Osteoblast (primary cell): ENCODE measurements at regions not wholly inside any gene's neighbourhood (a gene's known extent, or its start where the extent isn't known, plus 50 kb on each side); places are given as distances from the start of the nearest gene placed in this dataset.
A peak's percentile ranks its signal among the peaks of the same experiment; 100 is the strongest.

Experiments
- DNase-seq: peaks from one replicate; pipeline ENCODE4 v3.0.0; 2011; ENCODE audit warnings: low spot score, mixed read lengths; ENCODE audit not compliant: insufficient read length; ENCODE audit errors: missing footprints
- H2AFZ ChIP-seq: 2 replicates; pipeline ENCODE4 v1.6.0; 2011; ENCODE audit warnings: mild to moderate bottlenecking, low read length
- H3K27ac ChIP-seq: 2 replicates; pipeline ENCODE4 v1.5.1; 2011; ENCODE audit warnings: mild to moderate bottlenecking, low read depth, low read length, moderate library complexity
- H3K27me3 ChIP-seq: 2 replicates; pipeline ENCODE4 v1.6.0; 2012; ENCODE audit warnings: mild to moderate bottlenecking, control low read depth, inconsistent platforms, low read length, moderate library complexity; ENCODE audit not compliant: insufficient read depth
- H3K36me3 ChIP-seq: 2 replicates; pipeline ENCODE4 v1.5.1; 2011; ENCODE audit warnings: mild to moderate bottlenecking, low read length, control low read depth, moderate library complexity; ENCODE audit not compliant: insufficient read depth
- H3K4me1 ChIP-seq: 2 replicates; pipeline ENCODE4 v1.5.1; 2011; ENCODE audit warnings: mild to moderate bottlenecking, low read length, control low read depth, moderate library complexity; ENCODE audit not compliant: insufficient read depth
- H3K4me2 ChIP-seq: 2 replicates; pipeline ENCODE4 v1.6.0; 2011; ENCODE audit warnings: mild to moderate bottlenecking, low read length; ENCODE audit not compliant: insufficient read depth
- H3K4me3 ChIP-seq: fragments of 200-600 bp; sonication (generic); 3 replicates; pipeline ENCODE4 v1.5.1; 2012; ENCODE audit warnings: mild to moderate bottlenecking, low read length, inconsistent platforms; ENCODE audit not compliant: insufficient read depth
- H3K79me2 ChIP-seq: 2 replicates; pipeline ENCODE4 v1.6.0; 2012; ENCODE audit warnings: mild to moderate bottlenecking, low read length, control low read depth, inconsistent platforms; ENCODE audit not compliant: insufficient read depth
- H3K9me3 ChIP-seq: 2 replicates; pipeline ENCODE4 v1.5.1; 2011; ENCODE audit warnings: low read depth, low read length, control low read depth
- H4K20me1 ChIP-seq: 2 replicates; pipeline ENCODE4 v1.6.0; 2012; ENCODE audit warnings: mild to moderate bottlenecking, low read length, control low read depth; ENCODE audit not compliant: insufficient read depth
- TF ChIP-seq, protein P1 (sequence below): IDR thresholded peaks from 2 replicates; pipeline ENCODE4 v1.5.1; 2011; ENCODE audit warnings: mild to moderate bottlenecking, low read depth, low read length, moderate library complexity; ENCODE audit errors: extremely low read depth

DNA sequence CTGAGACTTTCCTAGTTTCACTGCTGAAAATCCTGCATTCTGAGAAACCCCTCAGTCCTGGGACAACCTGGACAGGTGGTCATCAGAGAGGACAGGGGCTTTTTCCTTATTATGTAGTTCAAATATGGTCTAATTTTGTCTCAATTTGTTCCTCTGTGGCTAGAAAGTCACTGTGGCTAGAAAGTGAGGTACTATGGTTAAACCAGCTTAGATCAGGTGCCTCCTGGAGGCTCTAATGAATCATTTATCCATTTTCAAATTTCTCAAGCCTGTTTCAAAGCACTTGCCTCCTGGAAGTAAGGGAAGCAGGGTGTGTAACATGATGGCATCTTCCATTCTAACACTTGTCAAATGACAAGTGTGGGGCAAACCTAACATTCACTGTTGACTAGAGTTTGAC is 326.8 kb downstream of the PIK3C3 start:
- no peak overlapping the region for H2AFZ ChIP-seq
- H3K4me1 ChIP-seq = no peaks in the 10 kb centered on the region
- peak; percentile 11 for DNase-seq
- H3K27me3 ChIP-seq = no peaks in the 10 kb centered on the region
- no peak overlapping the region for H3K4me2 ChIP-seq
- TF ChIP-seq, protein P1, sequence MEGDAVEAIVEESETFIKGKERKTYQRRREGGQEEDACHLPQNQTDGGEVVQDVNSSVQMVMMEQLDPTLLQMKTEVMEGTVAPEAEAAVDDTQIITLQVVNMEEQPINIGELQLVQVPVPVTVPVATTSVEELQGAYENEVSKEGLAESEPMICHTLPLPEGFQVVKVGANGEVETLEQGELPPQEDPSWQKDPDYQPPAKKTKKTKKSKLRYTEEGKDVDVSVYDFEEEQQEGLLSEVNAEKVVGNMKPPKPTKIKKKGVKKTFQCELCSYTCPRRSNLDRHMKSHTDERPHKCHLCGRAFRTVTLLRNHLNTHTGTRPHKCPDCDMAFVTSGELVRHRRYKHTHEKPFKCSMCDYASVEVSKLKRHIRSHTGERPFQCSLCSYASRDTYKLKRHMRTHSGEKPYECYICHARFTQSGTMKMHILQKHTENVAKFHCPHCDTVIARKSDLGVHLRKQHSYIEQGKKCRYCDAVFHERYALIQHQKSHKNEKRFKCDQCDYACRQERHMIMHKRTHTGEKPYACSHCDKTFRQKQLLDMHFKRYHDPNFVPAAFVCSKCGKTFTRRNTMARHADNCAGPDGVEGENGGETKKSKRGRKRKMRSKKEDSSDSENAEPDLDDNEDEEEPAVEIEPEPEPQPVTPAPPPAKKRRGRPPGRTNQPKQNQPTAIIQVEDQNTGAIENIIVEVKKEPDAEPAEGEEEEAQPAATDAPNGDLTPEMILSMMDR = no peak
- no peaks in the 10 kb centered on the region for H3K9me3 ChIP-seq
- H3K27ac ChIP-seq = no peak overlapping the region
- H3K79me2 ChIP-seq = no peaks in the 10 kb centered on the region
- H4K20me1 ChIP-seq = no peaks in the 10 kb centered on the region
- no peak overlapping the region for H3K4me3 ChIP-seq
- no peaks in the 10 kb centered on the region for H3K36me3 ChIP-seq

DNA sequence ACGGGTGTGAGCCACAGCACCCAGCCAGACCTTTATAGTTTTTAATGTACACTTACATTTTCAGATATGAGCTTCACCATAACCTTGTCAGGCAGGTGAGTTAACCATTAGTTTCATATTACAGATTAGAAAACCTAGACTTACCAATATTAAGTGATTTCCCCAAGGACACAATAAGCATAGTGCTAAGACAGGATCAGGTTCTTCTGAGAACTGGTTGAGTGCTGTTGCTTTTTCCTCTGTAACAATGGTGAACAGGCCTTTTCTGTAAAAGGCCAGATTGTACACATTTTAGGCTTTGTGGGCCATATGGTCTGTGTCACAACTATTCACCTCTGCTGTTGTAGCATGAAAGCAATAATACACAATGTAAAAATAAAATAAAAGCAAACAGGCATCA is 332.0 kb downstream of the PIK3C3 start:
- no peaks in the 10 kb centered on the region for H3K9me3 ChIP-seq
- no peak overlapping the region for H3K4me3 ChIP-seq
- H3K79me2 ChIP-seq = no peaks in the 10 kb centered on the region
- TF ChIP-seq, protein P1 = no peak
- no peaks in the 10 kb centered on the region for H3K27me3 ChIP-seq
- no peaks in the 10 kb centered on the region for H4K20me1 ChIP-seq
- no peak overlapping the region for H3K27ac ChIP-seq
- H2AFZ ChIP-seq = no peak overlapping the region
- no peak overlapping the region for H3K4me2 ChIP-seq
- no peaks in the 10 kb centered on the region for H3K36me3 ChIP-seq
- H3K4me1 ChIP-seq = no peaks in the 10 kb centered on the region
- DNase-seq = no peak

DNA sequence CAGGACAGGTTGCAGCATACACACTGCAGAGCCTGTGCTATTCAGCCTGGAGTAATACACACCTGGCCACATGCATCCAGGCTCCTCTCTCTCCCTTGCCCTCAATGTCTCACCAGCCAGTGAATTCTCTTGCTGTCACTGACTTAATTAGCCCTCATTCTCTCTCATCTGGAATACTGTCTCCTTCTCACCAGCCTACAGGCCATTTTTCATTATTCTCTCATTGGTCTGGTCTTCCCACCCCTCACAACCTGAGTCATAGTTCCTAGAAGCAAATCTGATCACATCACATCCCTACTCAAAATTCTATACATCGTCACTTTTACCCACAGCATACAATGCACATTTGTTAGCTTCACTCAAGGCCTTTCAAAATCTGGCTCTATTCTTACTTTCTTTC is 333.1 kb downstream of the PIK3C3 start:
- Histone ChIP-seq H3K4me2 (no peak overlapping the region), H4K20me1 (no peaks in the 10 kb centered on the region), H3K27ac (no peak overlapping the region), H3K4me1 (no peaks in the 10 kb centered on the region), H3K9me3 (no peaks in the 10 kb centered on the region), H3K4me3 (no peak overlapping the region), H3K79me2 (no peaks in the 10 kb centered on the region), H3K27me3 (no peaks in the 10 kb centered on the region), H3K36me3 (no peaks in the 10 kb centered on the region), H2AFZ (no peak overlapping the region)
- TF ChIP-seq, protein P1 = no peak
- no peak for DNase-seq

DNA sequence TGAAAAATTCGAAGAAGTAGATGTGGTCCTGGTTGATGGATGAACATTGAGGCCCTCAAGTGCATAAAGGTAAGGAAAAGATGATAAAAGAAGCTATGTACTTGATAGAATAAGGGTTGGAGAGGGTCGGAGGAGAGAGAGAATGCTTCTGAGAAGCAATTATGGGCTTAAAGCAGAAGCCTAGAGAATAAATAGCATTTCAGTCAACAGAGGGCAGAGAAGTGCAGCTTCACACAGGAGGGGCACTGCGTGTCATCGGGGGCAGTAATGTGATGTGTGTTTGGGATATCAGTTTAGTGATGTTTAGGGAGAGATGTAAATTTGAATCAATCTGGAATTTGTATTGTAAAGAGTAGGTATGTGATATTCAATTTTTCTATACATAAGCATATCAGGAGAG is 334.5 kb downstream of the PIK3C3 start:
- Histone ChIP-seq H4K20me1 (no peaks in the 10 kb centered on the region), H3K79me2 (no peaks in the 10 kb centered on the region), H3K4me1 (no peaks in the 10 kb centered on the region), H3K36me3 (no peaks in the 10 kb centered on the region), H3K27ac (no peak overlapping the region), H2AFZ (no peak overlapping the region), H3K27me3 (no peaks in the 10 kb centered on the region), H3K9me3 (no peaks in the 10 kb centered on the region), H3K4me2 (no peak overlapping the region), H3K4me3 (no peak overlapping the region)
- DNase-seq = no peak
- TF ChIP-seq, protein P1 = no peak
